HepG2 (cell line): ENCODE measurements at regions not wholly inside any gene's neighbourhood (a gene's known extent, or its start where the extent isn't known, plus 50 kb on each side); places are given as distances from the start of the nearest gene placed in this dataset.

ENCODE experiments used
- AHDC1 ChIP-seq: sonication (generic); formaldehyde crosslinking; IDR thresholded peaks from 2 replicates; pipeline ENCODE4 v1.5.1; 2020; ENCODE audit warnings: mild to moderate bottlenecking, missing genetic modification reagents, borderline replicate concordance
- ARID3A ChIP-seq: IDR thresholded peaks from 2 replicates; pipeline ENCODE4 v1.6.1; 2012; ENCODE audit warnings: low read depth, low read length, improper control_type of control experiment
- ATF7-NPFF ChIP-seq: sonication (generic); formaldehyde crosslinking; IDR thresholded peaks from 2 replicates; pipeline ENCODE4 v1.8.1; 2023; ENCODE audit warnings: mild to moderate bottlenecking, low read depth, missing genetic modification reagents, moderate library complexity
- NCOA2 ChIP-seq: sonication (generic); formaldehyde crosslinking; IDR thresholded peaks from 2 replicates; pipeline ENCODE4 v1.8.0; 2022; ENCODE audit warnings: inconsistent platforms
- NFAT5 ChIP-seq: sonication (generic); formaldehyde crosslinking; IDR thresholded peaks from 2 replicates; pipeline ENCODE4 v1.4.0; 2020; ENCODE audit warnings: missing genetic modification reagents
- REL ChIP-seq: sonication (generic); formaldehyde crosslinking; conservative IDR thresholded peaks from 2 replicates; pipeline ENCODE4 v1.8.0; 2022; ENCODE audit warnings: mild to moderate bottlenecking, missing genetic modification reagents, moderate library complexity
- RXRB ChIP-seq: IDR thresholded peaks from 2 replicates; pipeline ENCODE4 v1.6.1; 2016; ENCODE audit warnings: borderline replicate concordance, missing genetic modification reagents, missing compliant biosample characterization
- SRY ChIP-seq: sonication (generic); formaldehyde crosslinking; IDR thresholded peaks from 2 replicates; pipeline ENCODE4 v1.8.0; 2022; ENCODE audit warnings: mild to moderate bottlenecking, missing genetic modification reagents
- XBP1 ChIP-seq: sonication (generic); formaldehyde crosslinking; IDR thresholded peaks from 2 replicates; pipeline ENCODE4 v1.5.0; 2020; ENCODE audit warnings: missing genetic modification reagents
- ZNF235 ChIP-seq: sonication (generic); formaldehyde crosslinking; IDR thresholded peaks from 2 replicates; pipeline ENCODE4 v1.8.1; 2023; ENCODE audit warnings: mild to moderate bottlenecking, missing genetic modification reagents, borderline replicate concordance
- ZSCAN21 ChIP-seq: sonication (generic); formaldehyde crosslinking; IDR thresholded peaks from 2 replicates; pipeline ENCODE4 v1.8.0; 2022; ENCODE audit warnings: mild to moderate bottlenecking, missing genetic modification reagents, moderate library complexity, borderline replicate concordance
- TF ChIP-seq, protein P1 (sequence below): sonication (generic); formaldehyde crosslinking; IDR thresholded peaks from 2 replicates; pipeline ENCODE4 v1.4.0; 2020; ENCODE audit warnings: missing genetic modification reagents, borderline replicate concordance
- TF ChIP-seq, protein P2 (sequence below): sonication (generic); formaldehyde crosslinking; IDR thresholded peaks from 2 replicates; pipeline ENCODE4 v1.5.0; 2020; ENCODE audit warnings: missing genetic modification reagents
- TF ChIP-seq, protein P3 (sequence below): sonication (generic); formaldehyde crosslinking; IDR thresholded peaks from 2 replicates; pipeline ENCODE4 v1.8.1; 2023; ENCODE audit warnings: missing genetic modification reagents, mild to moderate bottlenecking, borderline replicate concordance

DNA sequence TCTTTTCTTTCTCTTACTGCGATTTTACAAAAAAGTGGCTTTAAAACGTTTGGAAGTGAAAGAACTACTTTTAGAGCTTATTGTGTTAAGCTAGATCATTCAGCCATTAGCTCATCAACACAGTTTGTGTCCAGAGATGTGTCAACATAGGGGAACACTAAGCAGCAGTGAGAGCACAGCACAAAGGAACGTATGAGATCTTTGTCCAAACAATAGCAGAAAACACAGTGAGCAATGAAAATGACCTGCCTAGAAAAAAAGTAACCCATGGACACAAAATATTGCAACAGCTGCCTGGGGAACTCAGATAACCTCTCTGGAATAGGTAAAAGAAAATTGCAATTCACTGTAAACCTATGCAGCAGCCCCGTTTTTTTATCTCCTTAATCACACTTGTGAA, 372.5 kb downstream of the ARHGEF28 start (continued):
- TF ChIP-seq ARID3A (0 out of 2 replicates have a peak, but pooled peaks have one; percentile 31), SRY (CRISPR knock-in tag) (no peak), ZSCAN21 (CRISPR knock-in tag) (no peak), ATF7-NPFF (no peak), NCOA2 (CRISPR knock-in tag) (no peak), REL (CRISPR knock-in tag) (no peak), ZNF235 (no peak), XBP1 (CRISPR knock-in tag) (no peak), AHDC1 (CRISPR knock-in tag) (peak; percentile 22; the same call in 1 of the 2 replicates), NFAT5 (CRISPR knock-in tag) (no peak), RXRB (peak; percentile 20; the same call in 1 of the 2 replicates)
- TF ChIP-seq, protein P1, sequence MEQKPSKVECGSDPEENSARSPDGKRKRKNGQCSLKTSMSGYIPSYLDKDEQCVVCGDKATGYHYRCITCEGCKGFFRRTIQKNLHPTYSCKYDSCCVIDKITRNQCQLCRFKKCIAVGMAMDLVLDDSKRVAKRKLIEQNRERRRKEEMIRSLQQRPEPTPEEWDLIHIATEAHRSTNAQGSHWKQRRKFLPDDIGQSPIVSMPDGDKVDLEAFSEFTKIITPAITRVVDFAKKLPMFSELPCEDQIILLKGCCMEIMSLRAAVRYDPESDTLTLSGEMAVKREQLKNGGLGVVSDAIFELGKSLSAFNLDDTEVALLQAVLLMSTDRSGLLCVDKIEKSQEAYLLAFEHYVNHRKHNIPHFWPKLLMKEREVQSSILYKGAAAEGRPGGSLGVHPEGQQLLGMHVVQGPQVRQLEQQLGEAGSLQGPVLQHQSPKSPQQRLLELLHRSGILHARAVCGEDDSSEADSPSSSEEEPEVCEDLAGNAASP (CRISPR knock-in tag): peak; percentile 51; the same call in 1 of the 2 replicates
- TF ChIP-seq, protein P2, sequence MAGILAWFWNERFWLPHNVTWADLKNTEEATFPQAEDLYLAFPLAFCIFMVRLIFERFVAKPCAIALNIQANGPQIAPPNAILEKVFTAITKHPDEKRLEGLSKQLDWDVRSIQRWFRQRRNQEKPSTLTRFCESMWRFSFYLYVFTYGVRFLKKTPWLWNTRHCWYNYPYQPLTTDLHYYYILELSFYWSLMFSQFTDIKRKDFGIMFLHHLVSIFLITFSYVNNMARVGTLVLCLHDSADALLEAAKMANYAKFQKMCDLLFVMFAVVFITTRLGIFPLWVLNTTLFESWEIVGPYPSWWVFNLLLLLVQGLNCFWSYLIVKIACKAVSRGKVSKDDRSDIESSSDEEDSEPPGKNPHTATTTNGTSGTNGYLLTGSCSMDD: no peak
- TF ChIP-seq, protein P3, sequence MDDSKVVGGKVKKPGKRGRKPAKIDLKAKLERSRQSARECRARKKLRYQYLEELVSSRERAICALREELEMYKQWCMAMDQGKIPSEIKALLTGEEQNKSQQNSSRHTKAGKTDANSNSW: no peak
